Parathyroid adenoma (tissue), 2 donors: ENCODE measurements at regions not wholly inside any gene's neighbourhood (a gene's known extent, or its start where the extent isn't known, plus 50 kb on each side); places are given as distances from the start of the nearest gene placed in this dataset.

Source experiments
- H2AFZ ChIP-seq: fragments of 300-600 bp; sonication (generic); one replicate; pipeline ENCODE4 v1.7.0; 2017; ENCODE audit warnings: antibody characterized with exemption, mild to moderate bottlenecking
- H3K27ac ChIP-seq: fragments of 300-600 bp; sonication (generic); one replicate; pipeline ENCODE4 v1.7.0; 2017
- H3K27me3 ChIP-seq: fragments of 300-600 bp; sonication (generic); one replicate; pipeline ENCODE4 v1.7.0; 2017; ENCODE audit warnings: low read length; ENCODE audit not compliant: control insufficient read depth, insufficient read depth
- H3K36me3 ChIP-seq: fragments of 300-600 bp; sonication (generic); one replicate; pipeline ENCODE4 v1.7.0; 2017; ENCODE audit warnings: low read length; ENCODE audit not compliant: control insufficient read depth, insufficient read depth
- H3K4me1 ChIP-seq: fragments of 300-600 bp; sonication (generic); one replicate; pipeline ENCODE4 v1.7.0; 2017; ENCODE audit warnings: control low read depth
- H3K4me2 ChIP-seq: fragments of 300-600 bp; sonication (generic); one replicate; pipeline ENCODE4 v1.7.0; 2017; ENCODE audit warnings: low read length
- H3K4me3 ChIP-seq: fragments of 300-600 bp; sonication (generic); one replicate; pipeline ENCODE4 v1.7.0; 2017; ENCODE audit warnings: low read depth, low read length
- H3K79me2 ChIP-seq: fragments of 300-600 bp; sonication (generic); one replicate; pipeline ENCODE4 v1.7.0; 2017; ENCODE audit warnings: control low read depth
- H3K9ac ChIP-seq: fragments of 300-600 bp; sonication (generic); one replicate; pipeline ENCODE4 v1.7.0; 2017; ENCODE audit warnings: mild to moderate bottlenecking
- H3K9me3 ChIP-seq: fragments of 300-600 bp; sonication (generic); one replicate; pipeline ENCODE4 v1.7.0; 2017; ENCODE audit warnings: low read length; ENCODE audit not compliant: control insufficient read depth
- TF ChIP-seq, protein P1 (sequence below): fragments of 300-600 bp; sonication (generic); IDR thresholded peaks from one replicate; pipeline ENCODE4 v1.7.0; 2017; ENCODE audit warnings: antibody characterized with exemption, mild to moderate bottlenecking
- donor health status: primary hyperparathyroidism.

DNA sequence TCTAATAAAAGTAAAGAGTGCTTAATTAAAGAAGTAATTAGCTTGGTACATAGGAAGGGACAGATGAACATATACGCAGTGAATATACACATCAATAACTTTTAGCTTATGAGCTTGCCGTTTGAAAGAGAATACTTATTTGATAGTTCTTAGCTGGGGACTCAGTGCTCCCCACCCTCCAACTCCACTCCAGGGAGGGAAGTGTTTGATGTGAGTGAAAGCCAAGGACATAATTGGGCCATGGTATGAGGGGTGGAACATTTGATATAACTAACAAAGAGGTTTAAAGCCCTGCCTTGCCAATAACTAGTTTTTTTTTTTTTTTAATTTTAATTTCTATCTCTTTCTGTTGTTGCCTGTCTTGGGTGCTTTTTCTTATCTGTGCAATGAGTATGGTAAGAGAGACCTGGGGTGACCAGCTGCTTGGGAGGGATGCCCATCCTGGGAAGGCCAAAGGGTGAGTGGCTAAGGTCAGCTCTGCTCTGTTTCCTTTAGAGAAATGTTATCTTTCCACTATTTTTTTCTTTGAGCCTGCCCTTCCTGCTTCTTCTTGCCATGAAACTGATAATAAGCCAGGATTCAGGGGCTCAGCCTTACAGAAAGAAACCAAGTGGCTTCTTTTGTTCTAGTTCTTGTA lies 132.8 kb upstream of the CPSF6 start:
- no peak overlapping the region for H3K9ac ChIP-seq
- H3K79me2 ChIP-seq, result no peaks in the 10 kb centered on the region
- TF ChIP-seq, protein P1, sequence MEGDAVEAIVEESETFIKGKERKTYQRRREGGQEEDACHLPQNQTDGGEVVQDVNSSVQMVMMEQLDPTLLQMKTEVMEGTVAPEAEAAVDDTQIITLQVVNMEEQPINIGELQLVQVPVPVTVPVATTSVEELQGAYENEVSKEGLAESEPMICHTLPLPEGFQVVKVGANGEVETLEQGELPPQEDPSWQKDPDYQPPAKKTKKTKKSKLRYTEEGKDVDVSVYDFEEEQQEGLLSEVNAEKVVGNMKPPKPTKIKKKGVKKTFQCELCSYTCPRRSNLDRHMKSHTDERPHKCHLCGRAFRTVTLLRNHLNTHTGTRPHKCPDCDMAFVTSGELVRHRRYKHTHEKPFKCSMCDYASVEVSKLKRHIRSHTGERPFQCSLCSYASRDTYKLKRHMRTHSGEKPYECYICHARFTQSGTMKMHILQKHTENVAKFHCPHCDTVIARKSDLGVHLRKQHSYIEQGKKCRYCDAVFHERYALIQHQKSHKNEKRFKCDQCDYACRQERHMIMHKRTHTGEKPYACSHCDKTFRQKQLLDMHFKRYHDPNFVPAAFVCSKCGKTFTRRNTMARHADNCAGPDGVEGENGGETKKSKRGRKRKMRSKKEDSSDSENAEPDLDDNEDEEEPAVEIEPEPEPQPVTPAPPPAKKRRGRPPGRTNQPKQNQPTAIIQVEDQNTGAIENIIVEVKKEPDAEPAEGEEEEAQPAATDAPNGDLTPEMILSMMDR, result no peak
- H3K4me2 ChIP-seq, result no peak overlapping the region
- no peak overlapping the region for H3K4me3 ChIP-seq
- H3K4me1 ChIP-seq, result no peaks in the 10 kb centered on the region
- no peaks in the 10 kb centered on the region for H3K36me3 ChIP-seq
- H3K9me3 ChIP-seq, result no peaks in the 10 kb centered on the region
- no peaks in the 10 kb centered on the region for H3K27me3 ChIP-seq
- H2AFZ ChIP-seq, result no peak overlapping the region
- no peak overlapping the region for H3K27ac ChIP-seq

DNA sequence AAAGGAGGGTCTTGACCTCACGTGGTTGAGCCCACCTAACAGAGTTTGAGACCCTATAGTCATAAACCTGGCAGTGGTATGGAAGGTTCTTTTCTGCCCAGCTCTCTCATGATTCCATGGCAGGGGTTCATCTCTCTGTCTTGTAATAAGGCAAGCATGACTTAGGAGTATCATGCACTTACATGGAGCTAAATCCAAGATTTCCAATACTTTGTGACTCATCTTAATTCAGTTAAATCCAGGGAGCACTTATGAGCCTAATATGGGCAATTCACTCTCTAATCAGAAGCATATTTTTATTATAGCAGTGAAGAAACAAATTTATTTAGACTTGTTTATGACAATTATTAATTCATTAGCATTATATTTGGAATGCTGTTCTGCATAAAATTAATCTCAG lies 131.8 kb upstream of the CPSF6 start:
- no peaks in the 10 kb centered on the region for H3K9me3 ChIP-seq
- no peaks in the 10 kb centered on the region for H3K4me1 ChIP-seq
- H3K4me2 ChIP-seq, result no peak overlapping the region
- H2AFZ ChIP-seq, result no peak overlapping the region
- TF ChIP-seq, protein P1, result no peak
- no peak overlapping the region for H3K27ac ChIP-seq
- H3K4me3 ChIP-seq, result no peak overlapping the region
- no peaks in the 10 kb centered on the region for H3K79me2 ChIP-seq
- no peaks in the 10 kb centered on the region for H3K27me3 ChIP-seq
- no peaks in the 10 kb centered on the region for H3K36me3 ChIP-seq
- no peak overlapping the region for H3K9ac ChIP-seq

DNA sequence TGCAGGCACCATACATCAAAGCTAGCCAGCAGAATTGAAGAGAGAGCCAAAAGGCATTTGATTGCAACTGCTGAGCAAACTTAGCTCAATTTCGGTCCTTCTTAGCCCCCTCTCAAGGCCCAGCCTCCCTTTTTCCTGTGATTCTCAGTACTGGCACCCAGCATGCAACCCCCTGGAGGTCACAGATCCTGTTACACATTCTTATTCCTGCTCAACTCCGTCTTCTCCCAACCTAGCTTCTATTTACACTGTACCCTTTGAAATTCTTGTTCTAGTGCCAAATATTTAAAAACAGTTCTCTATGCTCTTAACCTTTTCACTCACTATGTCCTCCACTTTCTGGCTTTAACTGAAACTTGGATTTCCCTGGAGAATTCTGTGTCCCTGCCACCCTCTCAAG lies 131.3 kb upstream of the CPSF6 start:
- Histone ChIP-seq H3K36me3 (no peaks in the 10 kb centered on the region), H3K4me3 (no peak overlapping the region), H3K27ac (no peak overlapping the region), H3K9me3 (no peaks in the 10 kb centered on the region), H3K4me1 (no peaks in the 10 kb centered on the region), H2AFZ (no peak overlapping the region), H3K27me3 (no peaks in the 10 kb centered on the region), H3K9ac (no peak overlapping the region), H3K4me2 (no peak overlapping the region), H3K79me2 (no peaks in the 10 kb centered on the region)
- TF ChIP-seq, protein P1, result no peak

DNA sequence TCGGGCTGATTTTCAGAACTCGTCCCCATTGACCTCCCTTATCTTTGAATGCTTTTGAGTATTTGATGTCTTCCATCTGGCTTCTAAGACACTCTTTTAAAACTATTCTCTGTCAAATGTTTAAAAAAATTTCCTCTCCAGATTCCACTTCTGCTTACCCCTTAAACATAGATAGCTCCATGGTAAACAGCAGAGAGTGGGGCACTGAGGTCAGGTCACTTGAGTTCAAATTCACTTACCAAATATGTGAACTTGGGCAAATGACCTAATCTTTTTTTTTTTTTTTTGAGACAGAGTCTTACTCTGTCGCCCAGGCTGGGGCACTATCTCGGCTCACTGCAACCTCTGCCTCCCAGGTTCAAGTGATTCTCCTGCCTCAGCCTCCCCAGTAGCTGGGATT lies 126.8 kb upstream of the CPSF6 start:
- H3K9ac ChIP-seq, result no peak overlapping the region
- no peaks in the 10 kb centered on the region for H3K4me1 ChIP-seq
- no peaks in the 10 kb centered on the region for H3K79me2 ChIP-seq
- no peak overlapping the region for H2AFZ ChIP-seq
- TF ChIP-seq, protein P1, result no peak
- no peak overlapping the region for H3K27ac ChIP-seq
- no peak overlapping the region for H3K4me3 ChIP-seq
- H3K36me3 ChIP-seq, result no peaks in the 10 kb centered on the region
- no peak overlapping the region for H3K4me2 ChIP-seq
- no peaks in the 10 kb centered on the region for H3K27me3 ChIP-seq
- no peaks in the 10 kb centered on the region for H3K9me3 ChIP-seq

DNA sequence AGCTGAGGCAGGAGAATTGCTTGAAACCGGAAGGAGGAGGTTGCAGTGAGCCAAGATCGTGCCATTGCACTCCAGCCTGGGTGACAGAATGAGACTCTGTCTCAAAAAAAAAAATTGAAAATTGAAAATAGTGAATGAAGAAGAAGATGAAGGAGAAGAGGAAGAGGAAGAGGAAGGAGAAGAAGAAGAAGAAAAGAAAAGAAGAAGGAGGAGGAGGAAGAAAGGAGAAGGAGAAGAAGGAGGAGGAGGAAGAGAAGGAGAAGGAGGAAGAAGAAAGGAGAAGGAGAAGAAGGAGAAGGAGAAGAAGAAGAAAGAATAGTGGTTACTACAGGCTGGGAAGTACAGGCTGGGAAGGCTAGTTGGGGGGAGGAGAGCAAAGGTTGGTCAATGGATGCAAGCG lies 124.3 kb upstream of the CPSF6 start:
- no peaks in the 10 kb centered on the region for H3K79me2 ChIP-seq
- H3K36me3 ChIP-seq, result no peaks in the 10 kb centered on the region
- H3K9me3 ChIP-seq, result no peaks in the 10 kb centered on the region
- TF ChIP-seq, protein P1, result no peak
- no peaks in the 10 kb centered on the region for H3K4me1 ChIP-seq
- no peak overlapping the region for H3K4me3 ChIP-seq
- H3K27ac ChIP-seq, result no peak overlapping the region
- H3K4me2 ChIP-seq, result no peak overlapping the region
- no peaks in the 10 kb centered on the region for H3K27me3 ChIP-seq
- H3K9ac ChIP-seq, result no peak overlapping the region
- H2AFZ ChIP-seq, result no peak overlapping the region
